Hematopoietic multipotent progenitor cell treated with erythropoietin and hydrocortisone succinate and interleukin-3 and kit ligand, for 17 days (in vitro differentiated cells): ENCODE measurements at regions not wholly inside any gene's neighbourhood (a gene's known extent, or its start where the extent isn't known, plus 50 kb on each side); places are given as distances from the start of the nearest gene placed in this dataset.

Source experiments
- DNase-seq: peaks from one replicate; pipeline ENCODE4 v3.0.0-alpha.2; 2015; ENCODE audit warnings: low spot score

GRCh38 chr2:146873646-146874259 is 971.1 kb upstream of the ACVR2A start:
- no peak for DNase-seq

- no peak for DNase-seq
Observed at GRCh38 chr2:146873056-146873455, 971.8 kb upstream of the ACVR2A start.

- DNase-seq = no peak
Observed at GRCh38 chr2:146870691-146871090, 974.1 kb upstream of the ACVR2A start.

- no peak for DNase-seq
Observed at GRCh38 chr2:146869328-146869727, 975.5 kb upstream of the ACVR2A start.

- DNase-seq = no peak
Observed at GRCh38 chr2:146868051-146868450, 976.8 kb upstream of the ACVR2A start.

GRCh38 chr2:146867477-146867986 is 977.3 kb upstream of the ACVR2A start:
- DNase-seq = no peak

- no peak for DNase-seq
Observed at GRCh38 chr2:146853741-146854444, 990.9 kb upstream of the ACVR2A start.

- no peak for DNase-seq
Observed at GRCh38 chr2:146852661-146853060, 992.2 kb upstream of the ACVR2A start.

- DNase-seq = no peak
Observed at GRCh38 chr2:146850746-146851145, 994.1 kb upstream of the ACVR2A start.

- DNase-seq = no peak
Observed at GRCh38 chr2:146847846-146848245, 997.0 kb upstream of the ACVR2A start.

GRCh38 chr2:146844226-146844990 is 1000.4 kb upstream of the ACVR2A start:
- no peak for DNase-seq

GRCh38 chr2:146837857-146838256 is 1007.0 kb upstream of the ACVR2A start:
- DNase-seq = no peak

GRCh38 chr2:146826388-146826787 is 1018.4 kb upstream of the ACVR2A start:
- DNase-seq = no peak

- no peak for DNase-seq
Observed at GRCh38 chr2:146821836-146822316, 1023.0 kb upstream of the ACVR2A start.

- no peak for DNase-seq
Observed at GRCh38 chr2:146820672-146821071, 1024.2 kb upstream of the ACVR2A start.

- DNase-seq = no peak
Observed at GRCh38 chr2:146818122-146818521, 1026.7 kb upstream of the ACVR2A start.

- no peak for DNase-seq
Observed at GRCh38 chr2:146817613-146818012, 1027.2 kb upstream of the ACVR2A start.

- no peak for DNase-seq
Observed at GRCh38 chr2:146814971-146815370, 1029.9 kb upstream of the ACVR2A start.

- DNase-seq = no peak
Observed at GRCh38 chr2:146807568-146808168, 1037.2 kb upstream of the ACVR2A start.

GRCh38 chr2:146806364-146807005 is 1038.3 kb upstream of the ACVR2A start:
- DNase-seq = no peak

GRCh38 chr2:146804288-146804687 is 1040.5 kb upstream of the ACVR2A start:
- DNase-seq = no peak

- no peak for DNase-seq
Observed at GRCh38 chr2:146801886-146802285, 1042.9 kb upstream of the ACVR2A start.
